Right cardiac atrium (tissue), 5 donors: ENCODE measurements at regions not wholly inside any gene's neighbourhood (a gene's known extent, or its start where the extent isn't known, plus 50 kb on each side); places are given as distances from the start of the nearest gene placed in this dataset.
A peak's percentile ranks its signal among the peaks of the same experiment; 100 is the strongest.
"Not testable (repeated sequence)": the region's sequence is repeated elsewhere in the genome, so short reads cannot be mapped to it uniquely, and the experiment has no call there.

Experiments
- ATAC-seq, 2 donors: fragments of 200-7000 bp; cut with Tn5 transposase; one replicate each; pipeline versions ENCODE4 v1.8.0 to v1.9.1; 2020; ENCODE audit warnings: moderate library complexity in 2 of 2, mild to moderate bottlenecking in 1 of 2
- DNase-seq, 3 donors: peaks; one replicate each; pipeline ENCODE4 v3.0.0-alpha.2; 2020
- H3K27ac ChIP-seq: one replicate; pipeline ENCODE4 v1.5.1; 2013; ENCODE audit warnings: mild to moderate bottlenecking, low read length, control low read depth, moderate library complexity
- H3K27me3 ChIP-seq: one replicate; pipeline ENCODE4 v1.6.1; 2013; ENCODE audit not compliant: control insufficient read depth, insufficient read depth
- H3K4me1 ChIP-seq: one replicate; pipeline ENCODE4 v1.6.1; 2013; ENCODE audit warnings: low read length; ENCODE audit not compliant: control insufficient read depth, insufficient read depth
- H3K4me3 ChIP-seq: one replicate; pipeline ENCODE4 v1.5.1; 2013; ENCODE audit warnings: low read length, control low read depth
- H3K9me3 ChIP-seq: one replicate; pipeline ENCODE4 v1.6.1; 2013; ENCODE audit warnings: low read length; ENCODE audit not compliant: control insufficient read depth
- WGBS: extraction: QIAGEN DNeasy Blood & Tissue Kit; methylation state at CpG from one replicate; pipeline ENCODE4 v1.1.7; 2013; 5-methylcytosine and 5-hydroxymethylcytosine counted together
- intact Hi-C, 4 donors: fragments of 100-400 bp; cut with DNase I; formaldehyde crosslinking; loops; one replicate each; pipeline versions ENCODE4 v1.11.0 to v1.14.0; 2022 to 2023
- donor health status: healthy with polysubstance abuse.
- donor health status: DM: no; HTN: yes; CAD: no.
- donor health status: DM: no; HTN: no; CAD: no.
- donor health status: DM: no; HTN: yes; CAD: no; lungs with severe emphysema.
- donor health status: DM: yes; HTN: yes; CAD: no.

DNA sequence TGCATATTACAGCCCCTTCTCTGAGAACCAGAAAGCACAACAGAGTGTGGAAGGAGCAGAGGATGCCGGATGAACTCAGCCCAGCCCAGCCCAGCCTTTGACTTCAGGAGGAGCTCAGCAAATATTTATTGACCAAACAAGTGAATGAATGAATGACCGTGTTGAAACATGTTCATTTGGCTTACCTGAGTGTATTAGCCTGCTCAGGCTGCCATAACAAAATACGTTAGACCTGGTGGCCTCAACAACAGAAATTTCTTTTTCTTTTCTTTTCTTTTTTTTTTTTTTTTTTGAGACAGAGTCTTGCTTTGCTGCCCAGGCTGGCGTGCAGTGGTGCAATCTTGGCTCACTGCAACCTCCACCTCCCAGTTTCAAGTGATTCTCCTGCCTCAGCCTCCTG lies 164.7 kb downstream of the RGS9 start:
- H3K27me3 ChIP-seq, H3K4me3 ChIP-seq, DNase-seq, H3K27ac ChIP-seq, H3K9me3 ChIP-seq, intact Hi-C loops, H3K4me1 ChIP-seq, ATAC-seq: not testable (repeated sequence)
- 87% methylated on average over 4 of the region's 4 CpGs for WGBS

- no peaks in the 10 kb centered on the region for H3K4me1 ChIP-seq
- H3K27me3 ChIP-seq = no peaks in the 10 kb centered on the region
- DNase-seq (no peak), ATAC-seq (no peak)
- H3K27ac ChIP-seq = no peak overlapping the region
- H3K4me3 ChIP-seq = no peak overlapping the region
- intact Hi-C loops = no loop called here
- H3K9me3 ChIP-seq = no peaks in the 10 kb centered on the region
- WGBS = 88% methylated on average over 2 of the region's 2 CpGs
These were observed 164.0 kb downstream of the RGS9 start for GRCh38 chr17:65301184-65301583.

GRCh38 chr17:65297916-65298315 lies 160.7 kb downstream of the RGS9 start:
- H3K4me3 ChIP-seq = no peak overlapping the region
- H3K9me3 ChIP-seq = no peaks in the 10 kb centered on the region
- DNase-seq (no peak), ATAC-seq (no peak)
- no peak overlapping the region for H3K27ac ChIP-seq
- no peaks in the 10 kb centered on the region for H3K27me3 ChIP-seq
- no peaks in the 10 kb centered on the region for H3K4me1 ChIP-seq
- 59% methylated on average over 5 of the region's 5 CpGs for WGBS
- intact Hi-C loops = loop anchor here in 1 of 4 donors (10.0 kb wide), 1 partner anchor 257 kb away; no protein-coding TSS in a partner anchor

GRCh38 chr17:65297384-65297783 lies 160.2 kb downstream of the RGS9 start:
- Histone ChIP-seq H3K27me3 (no peaks in the 10 kb centered on the region), H3K27ac (no peak overlapping the region), H3K4me3 (no peak overlapping the region), H3K4me1 (no peaks in the 10 kb centered on the region), H3K9me3 (no peaks in the 10 kb centered on the region)
- intact Hi-C loops = loop anchor here in 1 of 4 donors (10.0 kb wide), 1 partner anchor 257 kb away; no protein-coding TSS in a partner anchor
- DNase-seq (no peak), ATAC-seq (no peak)
- WGBS = 63% methylated on average over 2 of the region's 2 CpGs

- DNase-seq = peak; percentile 65 to 76 (median 68)
- 15% methylated on average over 10 of the region's 10 CpGs for WGBS
- Histone ChIP-seq H3K27me3 (no peaks in the 10 kb centered on the region), H3K27ac (no peak overlapping the region), H3K4me3 (no peak overlapping the region), H3K4me1 (peaks cover 2% of the 10 kb centered on the region), H3K9me3 (no peaks in the 10 kb centered on the region)
- peak; percentile 85 to 87 for ATAC-seq
- intact Hi-C loops = loop anchor here in 3 of 4 donors (5.0 to 10.0 kb wide), 3 partner anchors 261 to 873 kb away; no protein-coding TSS in a partner anchor
These were observed 157.1 kb downstream of the RGS9 start for GRCh38 chr17:65294181-65294719.

DNA sequence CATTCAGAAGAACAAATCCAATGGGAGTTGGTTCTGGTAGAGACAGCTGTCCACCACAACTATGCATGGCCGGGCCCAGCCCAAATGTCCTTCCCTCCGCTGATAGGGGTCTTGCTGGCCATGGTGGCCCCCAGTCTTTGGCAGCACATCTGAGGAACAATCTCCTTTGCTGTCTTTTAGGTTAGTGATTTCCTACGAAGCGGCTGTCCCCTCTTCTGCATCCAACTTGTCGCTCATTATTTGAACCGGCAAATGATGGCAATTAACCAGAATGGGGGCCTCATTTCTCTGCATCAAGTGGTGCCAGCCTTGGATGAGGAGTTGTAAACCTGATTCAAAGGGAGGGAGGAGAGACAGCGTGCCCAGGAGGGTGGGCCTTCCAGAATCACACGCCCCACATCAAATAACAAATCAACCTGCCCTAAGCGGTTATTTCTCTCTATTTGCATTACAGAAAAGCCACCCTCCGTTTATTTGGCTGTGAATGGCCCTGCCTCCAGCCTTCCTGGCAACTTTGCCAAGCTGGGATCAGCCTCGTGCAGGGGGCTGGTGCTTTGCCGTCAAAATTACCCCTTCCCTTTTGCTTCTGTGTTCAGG lies 156.5 kb downstream of the RGS9 start:
- Histone ChIP-seq H3K4me3 (no peak overlapping the region), H3K27ac (no peak overlapping the region), H3K4me1 (peaks cover 2% of the 10 kb centered on the region), H3K27me3 (no peaks in the 10 kb centered on the region), H3K9me3 (no peaks in the 10 kb centered on the region)
- DNase-seq = no peak
- intact Hi-C loops = loop anchor here in 3 of 4 donors (5.0 to 10.0 kb wide), 3 partner anchors 261 to 874 kb away; no protein-coding TSS in a partner anchor
- no peak for ATAC-seq
- 75% methylated on average over 12 of the region's 12 CpGs for WGBS

GRCh38 chr17:65292430-65292829 lies 155.3 kb downstream of the RGS9 start:
- ATAC-seq (no peak), DNase-seq (no peak)
- no peak overlapping the region for H3K27ac ChIP-seq
- no peaks in the 10 kb centered on the region for H3K27me3 ChIP-seq
- peaks cover 2% of the 10 kb centered on the region for H3K4me1 ChIP-seq
- H3K4me3 ChIP-seq = no peak overlapping the region
- intact Hi-C loops = loop anchor here in 3 of 4 donors (5.0 to 10.0 kb wide), 3 partner anchors 262 to 875 kb away; no protein-coding TSS in a partner anchor
- 68% methylated on average over 11 of the region's 11 CpGs for WGBS
- no peaks in the 10 kb centered on the region for H3K9me3 ChIP-seq

- intact Hi-C loops = loop anchor here in 3 of 4 donors (5.0 to 10.0 kb wide), 3 partner anchors 264 to 876 kb away; no protein-coding TSS in a partner anchor
- not testable (repeated sequence) for H3K4me3 ChIP-seq, H3K27me3 ChIP-seq, ATAC-seq, H3K9me3 ChIP-seq, DNase-seq, H3K27ac ChIP-seq, H3K4me1 ChIP-seq
- 85% methylated on average over 7 of the region's 7 CpGs for WGBS
These were observed 154.1 kb downstream of the RGS9 start for GRCh38 chr17:65291301-65291700.

- no peak overlapping the region for H3K27ac ChIP-seq
- no peak overlapping the region for H3K4me3 ChIP-seq
- H3K9me3 ChIP-seq = no peaks in the 10 kb centered on the region
- peaks cover 2% of the 10 kb centered on the region for H3K4me1 ChIP-seq
- ATAC-seq (peak; percentile 80 to 87), DNase-seq (peak; percentile 56 to 82 (median 65))
- WGBS = 71% methylated on average over 8 of the region's 8 CpGs
- H3K27me3 ChIP-seq = no peaks in the 10 kb centered on the region
- intact Hi-C loops = loop anchor here in 3 of 4 donors (5.0 to 10.0 kb wide), 3 partner anchors 264 to 877 kb away; no protein-coding TSS in a partner anchor
These were observed 153.4 kb downstream of the RGS9 start for GRCh38 chr17:65290616-65291015.

DNA sequence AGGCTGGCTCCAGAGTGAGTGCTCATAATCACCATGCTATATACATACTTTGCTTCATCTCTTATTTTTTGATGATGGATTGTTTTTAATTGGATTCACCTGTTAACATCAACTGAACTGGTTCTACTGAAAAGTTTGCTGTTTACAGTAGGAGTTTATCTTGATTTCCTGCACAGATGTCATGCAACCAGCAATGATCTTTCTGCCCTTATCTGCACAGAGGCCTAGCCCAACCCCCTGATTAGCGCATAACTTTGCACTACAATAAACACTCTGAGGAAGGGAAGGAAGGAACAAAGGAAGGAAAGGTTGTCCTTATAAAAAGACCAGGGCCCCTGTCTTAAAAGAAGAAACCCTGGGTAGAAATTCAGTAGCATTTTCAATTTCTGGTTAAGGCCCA lies 152.9 kb downstream of the RGS9 start:
- H3K27ac ChIP-seq = no peak overlapping the region
- peaks cover 2% of the 10 kb centered on the region for H3K4me1 ChIP-seq
- no peak overlapping the region for H3K4me3 ChIP-seq
- WGBS = 86% methylated on average over 1 of the region's 1 CpG
- no peaks in the 10 kb centered on the region for H3K27me3 ChIP-seq
- H3K9me3 ChIP-seq = no peaks in the 10 kb centered on the region
- no peak for DNase-seq
- peak in 1 of 2 donors; percentile 8 for ATAC-seq
- intact Hi-C loops = loop anchor here in 3 of 4 donors (5.0 to 10.0 kb wide), 3 partner anchors 265 to 877 kb away; no protein-coding TSS in a partner anchor

DNA sequence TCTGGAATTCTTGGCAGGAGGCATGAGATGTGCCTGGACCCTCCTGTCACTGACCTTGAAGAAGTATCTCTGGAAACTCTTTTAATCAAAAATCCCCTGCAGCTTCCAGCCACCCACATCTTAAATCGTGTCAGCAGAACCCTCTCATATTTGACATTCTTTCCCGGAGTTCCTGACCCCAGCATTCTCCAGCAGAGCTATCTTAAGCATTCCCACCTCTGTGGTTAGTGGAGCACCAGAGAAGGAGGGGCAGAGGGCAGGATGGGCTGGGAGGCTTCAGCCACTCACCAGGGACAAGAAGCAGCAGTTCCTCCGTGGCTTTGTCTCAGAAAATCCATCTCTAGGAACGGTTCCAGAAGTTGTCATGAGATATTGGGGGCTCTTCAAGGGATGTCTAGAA lies 149.9 kb downstream of the RGS9 start:
- Histone ChIP-seq H3K4me3 (no peak overlapping the region), H3K4me1 (peaks cover 2% of the 10 kb centered on the region), H3K27ac (no peak overlapping the region), H3K9me3 (peaks cover 2% of the 10 kb centered on the region), H3K27me3 (no peaks in the 10 kb centered on the region)
- no peak for DNase-seq
- WGBS = 20% methylated on average over 4 of the region's 4 CpGs
- intact Hi-C loops = loop anchor here in 1 of 4 donors (10.0 kb wide), 1 partner anchor 878 kb away; no protein-coding TSS in a partner anchor
- no peak for ATAC-seq
